ENCODE measurements at regions not wholly inside any gene's neighbourhood (a gene's known extent, or its start where the extent isn't known, plus 50 kb on each side); places are given as distances from the start of the nearest gene placed in this dataset.

GRCh38 chr9:90998573-90998972 is 197.0 kb downstream of the SYK start:
- intact Hi-C loops (cut with micrococcal nuclease) (no loop called here), dilution Hi-C loops (cut with MboI; ENCODE audit: extremely low pct_ligation_motif_present, low sequenced_read_pairs) (no loop called here)
- FAIRE-seq, result no peak
- ChIA-PET POLR2A (no interaction called here), CTCF (no interaction called here)
- Histone ChIP-seq H3K4me3 (replicated peaks in 1 of 3; ENCODE audit: insufficient read depth in 1 of 3, low read depth in 1 of 3, low read length in 3 of 3) (no peak overlapping the region), H2AFZ (ENCODE audit: low read depth, low read length) (peak overlapping the region; percentile 38), H3K9me3 (replicated peaks; ENCODE audit: control insufficient read depth, insufficient read depth, low read length) (no peaks in the 10 kb centered on the region), H3K9me1 (replicated peaks; ENCODE audit: control insufficient read depth, extremely low read depth, insufficient read depth, low read length) (no peaks in the 10 kb centered on the region), H4K20me1 (replicated peaks; ENCODE audit: control insufficient read depth, extremely low read depth, insufficient read depth, low read length) (no peaks in the 10 kb centered on the region), H3K27ac (ENCODE audit: insufficient read depth, low read depth, low read length) (no peak overlapping the region), H3K9ac (replicated peaks; ENCODE audit: extremely low read depth, insufficient read depth, low read length) (no peak overlapping the region), H3K36me3 (ENCODE audit: control insufficient read depth in 2 of 2, extremely low read depth in 1 of 2, insufficient read depth in 2 of 2, low read length in 2 of 2) (no peaks in the 10 kb centered on the region), H3K79me2 (ENCODE audit: control insufficient read depth, insufficient read depth, low read length) (no peaks in the 10 kb centered on the region), H3K27me3 (ENCODE audit: control insufficient read depth in 2 of 2, insufficient read depth in 2 of 2, low read length in 2 of 2) (no peaks in the 10 kb centered on the region), H3K4me1 (ENCODE audit: control insufficient read depth, extremely low read depth, insufficient read depth, low read length) (peaks cover 12% of the 10 kb centered on the region), H3K4me2 (ENCODE audit: insufficient read depth, low read length) (no peak overlapping the region)
- no TSS peak for BruUV-seq (replicated peaks)
- no peak for DNase-seq (ENCODE audit: low read depth, low spot score)
- TF ChIP-seq JUN (IDR thresholded peaks at IDR 0.05; ENCODE audit: borderline replicate concordance, insufficient read depth, insufficient read length, low read depth) (no peak), CTCF (IDR thresholded peaks at IDR 0.05; ENCODE audit: extremely low read depth in 1 of 2, insufficient read depth in 1 of 2, low read depth in 1 of 2, low read length in 2 of 2) (no peak), POLR2A (IDR thresholded peaks at IDR 0.05; ENCODE audit: low read depth, low read length) (no peak), FOS (IDR thresholded peaks at IDR 0.05; ENCODE audit: borderline replicate concordance, insufficient read depth, low read length) (no peak), GATA2 (IDR thresholded peaks at IDR 0.05; ENCODE audit: insufficient read depth, insufficient read length, low read depth, low read length) (no peak), EZH2 (IDR thresholded peaks at IDR 0.05; ENCODE audit: borderline replicate concordance, low read depth, low read length, severe bottlenecking) (no peak), MYC (IDR thresholded peaks at IDR 0.05; ENCODE audit: low read depth, low read length) (no peak), POLR2AphosphoS5 (IDR thresholded peaks at IDR 0.05; ENCODE audit: insufficient read depth, low read depth, low read length) (no peak)
- TF ChIP-seq, protein P1, sequence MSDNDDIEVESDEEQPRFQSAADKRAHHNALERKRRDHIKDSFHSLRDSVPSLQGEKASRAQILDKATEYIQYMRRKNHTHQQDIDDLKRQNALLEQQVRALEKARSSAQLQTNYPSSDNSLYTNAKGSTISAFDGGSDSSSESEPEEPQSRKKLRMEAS (IDR thresholded peaks at IDR 0.05; ENCODE audit: insufficient read depth, insufficient read length), result no peak
